ENCODE measurements at regions not wholly inside any gene's neighbourhood (a gene's known extent, or its start where the extent isn't known, plus 50 kb on each side); places are given as distances from the start of the nearest gene placed in this dataset.

DNA sequence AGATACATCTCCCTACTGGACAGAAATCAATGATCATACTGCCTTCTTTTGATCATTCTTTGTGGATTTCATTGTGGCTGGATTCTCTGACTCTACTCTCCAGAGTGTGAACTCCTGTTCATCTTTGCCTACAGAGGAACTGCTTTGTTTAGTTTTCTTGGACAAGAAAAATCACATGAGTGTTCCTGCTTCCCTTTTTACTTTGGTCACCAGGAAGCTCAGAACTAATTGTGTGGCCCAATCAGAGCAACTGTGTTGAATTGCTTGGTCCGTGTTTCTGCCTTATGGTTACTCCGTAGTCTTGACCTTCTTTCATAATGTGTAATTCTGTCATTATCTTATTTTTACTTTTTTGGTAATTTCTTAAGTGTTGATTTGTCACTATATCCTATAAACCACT lies 97.0 kb downstream of the MAF start:
- TF ChIP-seq, protein P1, sequence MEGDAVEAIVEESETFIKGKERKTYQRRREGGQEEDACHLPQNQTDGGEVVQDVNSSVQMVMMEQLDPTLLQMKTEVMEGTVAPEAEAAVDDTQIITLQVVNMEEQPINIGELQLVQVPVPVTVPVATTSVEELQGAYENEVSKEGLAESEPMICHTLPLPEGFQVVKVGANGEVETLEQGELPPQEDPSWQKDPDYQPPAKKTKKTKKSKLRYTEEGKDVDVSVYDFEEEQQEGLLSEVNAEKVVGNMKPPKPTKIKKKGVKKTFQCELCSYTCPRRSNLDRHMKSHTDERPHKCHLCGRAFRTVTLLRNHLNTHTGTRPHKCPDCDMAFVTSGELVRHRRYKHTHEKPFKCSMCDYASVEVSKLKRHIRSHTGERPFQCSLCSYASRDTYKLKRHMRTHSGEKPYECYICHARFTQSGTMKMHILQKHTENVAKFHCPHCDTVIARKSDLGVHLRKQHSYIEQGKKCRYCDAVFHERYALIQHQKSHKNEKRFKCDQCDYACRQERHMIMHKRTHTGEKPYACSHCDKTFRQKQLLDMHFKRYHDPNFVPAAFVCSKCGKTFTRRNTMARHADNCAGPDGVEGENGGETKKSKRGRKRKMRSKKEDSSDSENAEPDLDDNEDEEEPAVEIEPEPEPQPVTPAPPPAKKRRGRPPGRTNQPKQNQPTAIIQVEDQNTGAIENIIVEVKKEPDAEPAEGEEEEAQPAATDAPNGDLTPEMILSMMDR (IDR thresholded peaks at IDR 0.05; ENCODE audit: borderline replicate concordance, extremely low read depth, low read length, poor library complexity, severe bottlenecking) = no peak
- no peak for TF ChIP-seq EZH2 (IDR thresholded peaks at IDR 0.05; ENCODE audit: borderline replicate concordance, low read depth, low read length, severe bottlenecking)
- ATAC-seq (ENCODE audit: insufficient read depth, low read depth) = no peak

DNA sequence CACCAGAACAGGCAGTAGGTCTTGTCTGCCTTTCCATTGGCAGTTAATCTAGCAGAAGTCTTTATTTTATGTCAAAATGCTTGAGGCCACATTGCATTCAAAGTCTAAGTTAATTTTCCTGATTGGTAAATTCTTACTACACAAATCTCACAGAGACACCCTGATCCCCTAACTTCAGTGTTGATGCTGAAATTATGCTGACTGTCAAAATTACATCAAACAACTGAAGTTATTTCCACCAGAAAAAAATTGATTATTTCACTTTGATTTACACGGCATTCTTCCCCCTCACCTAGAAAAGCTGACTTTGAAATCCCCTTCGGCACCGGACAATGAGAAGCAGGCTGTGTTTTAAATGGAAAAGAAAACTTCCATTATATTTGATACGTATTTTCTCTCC lies 99.1 kb downstream of the MAF start:
- Histone ChIP-seq H3K79me2 (ENCODE audit: insufficient read depth, low read length) (no peaks in the 10 kb centered on the region), H3K4me2 (ENCODE audit: insufficient read depth, low read length) (no peak overlapping the region), H3K4me3 (ENCODE audit: low read depth in 1 of 2, low read length in 2 of 2) (no peak overlapping the region), H2AFZ (ENCODE audit: low read depth, low read length) (no peak overlapping the region), H3K27ac (ENCODE audit: low read length) (no peak overlapping the region), H3K9me3 (ENCODE audit: insufficient read depth, low read length, severe bottlenecking) (no peaks in the 10 kb centered on the region), H3K9ac (ENCODE audit: low read depth, low read length) (no peak overlapping the region), H4K20me1 (ENCODE audit: insufficient read depth, low read length) (no peaks in the 10 kb centered on the region), H3K4me1 (ENCODE audit: insufficient read depth, low read length) (no peaks in the 10 kb centered on the region), H3K36me3 (ENCODE audit: insufficient read depth, low read length) (no peaks in the 10 kb centered on the region), H3K27me3 (ENCODE audit: insufficient read depth, low read length, poor library complexity) (no peaks in the 10 kb centered on the region)
- no peak for TF ChIP-seq EZH2 (IDR thresholded peaks at IDR 0.05; ENCODE audit: borderline replicate concordance, low read depth, low read length, severe bottlenecking)
- TF ChIP-seq, protein P1 (IDR thresholded peaks at IDR 0.05; ENCODE audit: borderline replicate concordance, extremely low read depth, low read length, poor library complexity, severe bottlenecking) = no peak
- no peak for DNase-seq
- no peak for ATAC-seq (ENCODE audit: insufficient read depth, low read depth)

More for the DNA sequence above, 97.0 kb downstream of the MAF start:
- Histone ChIP-seq H3K27me3 (ENCODE audit: insufficient read depth, low read length, poor library complexity) (no peaks in the 10 kb centered on the region), H3K4me3 (ENCODE audit: low read depth in 1 of 2, low read length in 2 of 2) (no peak overlapping the region), H3K27ac (ENCODE audit: low read length) (no peak overlapping the region), H3K36me3 (ENCODE audit: insufficient read depth, low read length) (no peaks in the 10 kb centered on the region), H3K9me3 (ENCODE audit: insufficient read depth, low read length, severe bottlenecking) (no peaks in the 10 kb centered on the region), H3K4me1 (ENCODE audit: insufficient read depth, low read length) (no peaks in the 10 kb centered on the region), H3K79me2 (ENCODE audit: insufficient read depth, low read length) (no peaks in the 10 kb centered on the region), H4K20me1 (ENCODE audit: insufficient read depth, low read length) (no peaks in the 10 kb centered on the region), H3K4me2 (ENCODE audit: insufficient read depth, low read length) (no peak overlapping the region), H3K9ac (ENCODE audit: low read depth, low read length) (no peak overlapping the region), H2AFZ (ENCODE audit: low read depth, low read length) (no peak overlapping the region)
- no peak for DNase-seq

DNA sequence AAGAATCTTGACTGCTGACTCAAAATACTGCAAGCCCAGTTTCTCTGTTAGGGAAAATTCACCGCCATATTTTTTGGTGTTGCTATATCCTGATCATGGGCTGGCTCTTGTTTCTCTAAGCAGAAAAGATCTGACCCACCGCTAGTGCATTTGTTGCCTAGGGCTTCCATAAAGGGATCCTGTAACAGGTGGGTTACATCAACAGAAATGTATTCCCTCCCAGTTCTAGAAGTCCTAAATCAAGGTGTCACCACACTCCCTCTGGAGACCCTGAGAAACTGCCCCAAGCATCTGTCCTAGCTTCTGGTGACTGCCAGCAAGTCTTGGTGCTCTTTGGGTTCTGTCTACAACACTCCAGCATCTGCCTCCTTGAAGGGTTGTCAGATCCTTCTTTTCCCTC lies 99.7 kb downstream of the MAF start:
- Histone ChIP-seq H3K27me3 (ENCODE audit: insufficient read depth, low read length, poor library complexity) (no peaks in the 10 kb centered on the region), H3K36me3 (ENCODE audit: insufficient read depth, low read length) (no peaks in the 10 kb centered on the region), H4K20me1 (ENCODE audit: insufficient read depth, low read length) (no peaks in the 10 kb centered on the region), H3K4me2 (ENCODE audit: insufficient read depth, low read length) (no peak overlapping the region), H3K9me3 (ENCODE audit: insufficient read depth, low read length, severe bottlenecking) (no peaks in the 10 kb centered on the region), H3K9ac (ENCODE audit: low read depth, low read length) (no peak overlapping the region), H3K79me2 (ENCODE audit: insufficient read depth, low read length) (no peaks in the 10 kb centered on the region), H3K4me1 (ENCODE audit: insufficient read depth, low read length) (no peaks in the 10 kb centered on the region), H3K4me3 (ENCODE audit: low read depth in 1 of 2, low read length in 2 of 2) (no peak overlapping the region), H3K27ac (ENCODE audit: low read length) (no peak overlapping the region), H2AFZ (ENCODE audit: low read depth, low read length) (no peak overlapping the region)
- no peak for ATAC-seq (ENCODE audit: insufficient read depth, low read depth)
- DNase-seq = no peak
- TF ChIP-seq, protein P1 (IDR thresholded peaks at IDR 0.05; ENCODE audit: borderline replicate concordance, extremely low read depth, low read length, poor library complexity, severe bottlenecking) = no peak
- no peak for TF ChIP-seq EZH2 (IDR thresholded peaks at IDR 0.05; ENCODE audit: borderline replicate concordance, low read depth, low read length, severe bottlenecking)

DNA sequence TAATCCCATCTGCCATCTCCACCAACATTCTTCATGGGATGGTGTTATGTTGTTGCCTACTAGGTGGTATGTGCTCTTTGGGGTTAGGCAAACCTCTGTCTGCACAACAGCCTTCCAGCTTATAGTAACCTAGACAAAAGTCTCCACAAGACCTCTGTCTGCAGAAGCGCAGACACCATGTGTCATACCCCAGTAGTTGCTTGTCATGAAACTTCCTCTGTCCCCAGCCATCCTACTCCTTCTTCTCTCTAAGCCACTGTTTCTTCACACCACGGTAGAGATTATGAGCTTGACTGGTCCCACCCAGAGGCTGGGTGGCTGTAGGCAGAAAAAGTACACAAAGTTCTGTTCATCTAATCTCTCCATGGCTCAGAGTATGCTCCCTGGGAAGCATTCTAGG lies 100.3 kb downstream of the MAF start:
- no peak overlapping the region for H3K4me3 ChIP-seq (ENCODE audit: low read depth in 1 of 2, low read length in 2 of 2)
- no peaks in the 10 kb centered on the region for H3K27me3 ChIP-seq (ENCODE audit: insufficient read depth, low read length, poor library complexity)
- DNase-seq = no peak

More for the DNA sequence above, 100.3 kb downstream of the MAF start:
- Histone ChIP-seq H3K36me3 (ENCODE audit: insufficient read depth, low read length) (no peaks in the 10 kb centered on the region), H3K4me2 (ENCODE audit: insufficient read depth, low read length) (no peak overlapping the region), H3K4me1 (ENCODE audit: insufficient read depth, low read length) (no peaks in the 10 kb centered on the region), H3K9ac (ENCODE audit: low read depth, low read length) (no peak overlapping the region), H2AFZ (ENCODE audit: low read depth, low read length) (no peak overlapping the region), H3K9me3 (ENCODE audit: insufficient read depth, low read length, severe bottlenecking) (no peaks in the 10 kb centered on the region), H4K20me1 (ENCODE audit: insufficient read depth, low read length) (no peaks in the 10 kb centered on the region), H3K79me2 (ENCODE audit: insufficient read depth, low read length) (no peaks in the 10 kb centered on the region), H3K27ac (ENCODE audit: low read length) (no peak overlapping the region)
- ATAC-seq (ENCODE audit: insufficient read depth, low read depth) = no peak
- TF ChIP-seq EZH2 (IDR thresholded peaks at IDR 0.05; ENCODE audit: borderline replicate concordance, low read depth, low read length, severe bottlenecking) = no peak
- TF ChIP-seq, protein P1 (IDR thresholded peaks at IDR 0.05; ENCODE audit: borderline replicate concordance, extremely low read depth, low read length, poor library complexity, severe bottlenecking) = no peak

Data from DND-41 (cell line).